IMR-90 (cell line): ENCODE measurements at regions not wholly inside any gene's neighbourhood (a gene's known extent, or its start where the extent isn't known, plus 50 kb on each side); places are given as distances from the start of the nearest gene placed in this dataset.

Source experiments
- ATAC-seq: fragments of 200-7000 bp; cut with Tn5 transposase; 2 replicates; pipeline ENCODE4 v1.9.1; 2020; ENCODE audit warnings: low read depth, mild to moderate bottlenecking, moderate library complexity
- BruUV-seq: library from RNA; stranded (reverse); fragments of 400-500 nt; replicated peaks from 2 replicates; lab custom pipeline; 2021; lab: Mats Ljungman, UMichigan
- CTCF ChIA-PET: fragments of 300-600 bp; formaldehyde crosslinking; extraction: SDS; loops from one replicate; lab custom pipeline; 2021; ENCODE audit warnings: antibody characterized with exemption; lab: Yijun Ruan, JAX
- POLR2A ChIA-PET: fragments of 300-600 bp; sonication (Branson Sonifier 250); formaldehyde crosslinking; loops from one replicate; lab custom pipeline; 2022; ENCODE audit warnings: antibody characterized with exemption; ENCODE audit not compliant: unreplicated experiment; lab: Charles Lee
- DNase-seq: peaks from one replicate; pipeline ENCODE4 v3.0.0; 2013
- H2AFZ ChIP-seq: replicated peaks from 2 replicates; pipeline ENCODE3; 2013; ENCODE audit warnings: low read length, mild to moderate bottlenecking; ENCODE audit not compliant: poor library complexity
- H2AK5ac ChIP-seq: 2 replicates; pipeline ENCODE4 v1.6.1; 2013; ENCODE audit warnings: low read depth, low read length, inconsistent platforms
- H2AK9ac ChIP-seq: replicated peaks from 2 replicates; pipeline ENCODE3; 2013; ENCODE audit warnings: mild to moderate bottlenecking, low read depth, low read length, moderate library complexity; ENCODE audit not compliant: poor library complexity
- H2BK120ac ChIP-seq: 2 replicates; pipeline ENCODE4 v1.6.1; 2013; ENCODE audit warnings: low read depth, low read length, inconsistent platforms
- H2BK15ac ChIP-seq: 3 replicates; pipeline ENCODE4 v1.6.1; 2013; ENCODE audit warnings: low read depth, low read length, inconsistent platforms
- H2BK20ac ChIP-seq: 2 replicates; pipeline ENCODE4 v1.6.1; 2013; ENCODE audit warnings: low read depth, mild to moderate bottlenecking, inconsistent platforms, low read length, moderate library complexity
- H2BK5ac ChIP-seq: 2 replicates; pipeline ENCODE4 v1.6.1; 2013; ENCODE audit warnings: mild to moderate bottlenecking, low read depth, low read length, inconsistent platforms; ENCODE audit not compliant: poor library complexity, severe bottlenecking
- H3K14ac ChIP-seq: replicated peaks from 2 replicates; pipeline ENCODE4 v1.6.1; 2013; ENCODE audit warnings: low read depth, low read length, inconsistent platforms
- H3K18ac ChIP-seq: 2 replicates; pipeline ENCODE4 v1.6.1; 2013; ENCODE audit warnings: low read depth, low read length, control low read depth
- H3K23ac ChIP-seq: 2 replicates; pipeline ENCODE4 v1.6.1; 2013; ENCODE audit warnings: low read depth, low read length, inconsistent platforms
- H3K27ac ChIP-seq: 2 replicates; pipeline ENCODE4 v1.5.1; 2013; ENCODE audit warnings: mild to moderate bottlenecking, control low read depth, low read length; ENCODE audit not compliant: insufficient read depth
- H3K27me3 ChIP-seq: 2 replicates; pipeline ENCODE4 v1.6.1; 2013; ENCODE audit warnings: low read length; ENCODE audit not compliant: control insufficient read depth, insufficient read depth
- H3K36me3 ChIP-seq: 2 replicates; pipeline ENCODE4 v1.6.1; 2013; ENCODE audit warnings: low read length, mixed read lengths; ENCODE audit not compliant: control insufficient read depth, insufficient read depth
- H3K4ac ChIP-seq: 2 replicates; pipeline ENCODE4 v1.6.1; 2013; ENCODE audit warnings: low read depth, low read length, inconsistent platforms
- H3K4me1 ChIP-seq: 2 replicates; pipeline ENCODE4 v1.6.1; 2013; ENCODE audit warnings: low read length, mixed read lengths; ENCODE audit not compliant: control insufficient read depth, insufficient read depth
- H3K4me2 ChIP-seq: 2 replicates; pipeline ENCODE4 v1.6.1; 2013; ENCODE audit warnings: low read depth, mild to moderate bottlenecking, control low read depth, low read length, moderate library complexity
- H3K4me3 ChIP-seq: 2 replicates; pipeline ENCODE4 v1.5.1; 2013; ENCODE audit warnings: low read depth, mild to moderate bottlenecking, control low read depth, low read length, moderate library complexity; ENCODE audit not compliant: insufficient read depth
- H3K56ac ChIP-seq: 2 replicates; pipeline ENCODE4 v1.6.1; 2013; ENCODE audit warnings: low read length, inconsistent platforms; ENCODE audit not compliant: insufficient read depth; ENCODE audit errors: extremely low read depth
- H3K79me1 ChIP-seq, 2 experiments: 2 replicates each; pipeline ENCODE4 v1.6.1; 2013; ENCODE audit warnings: low read length in 2 of 2, inconsistent platforms in 1 of 2, low read depth in 1 of 2
- H3K9ac ChIP-seq: 2 replicates; pipeline ENCODE4 v1.6.1; 2013; ENCODE audit warnings: low read depth, low read length, control low read depth
- H3K9me1 ChIP-seq: 2 replicates; pipeline ENCODE4 v1.6.1; 2013; ENCODE audit warnings: low read length, inconsistent platforms; ENCODE audit not compliant: insufficient read depth
- H3K9me3 ChIP-seq: 2 replicates; pipeline ENCODE4 v1.6.1; 2013; ENCODE audit warnings: low read length; ENCODE audit not compliant: control insufficient read depth, insufficient read depth
- H4K20me1 ChIP-seq: 2 replicates; pipeline ENCODE4 v1.6.1; 2013; ENCODE audit warnings: low read length, inconsistent platforms; ENCODE audit not compliant: insufficient read depth
- H4K5ac ChIP-seq: 2 replicates; pipeline ENCODE4 v1.6.1; 2013; ENCODE audit warnings: mild to moderate bottlenecking, low read depth, low read length, control low read depth
- H4K8ac ChIP-seq, 2 experiments: 2 replicates each; pipeline ENCODE4 v1.6.1; 2013; ENCODE audit warnings: low read depth in 2 of 2, low read length in 2 of 2, control low read depth in 1 of 2, inconsistent platforms in 1 of 2
- H4K91ac ChIP-seq: 2 replicates; pipeline ENCODE4 v1.6.1; 2013; ENCODE audit warnings: low read depth, low read length, inconsistent platforms; ENCODE audit not compliant: insufficient read depth
- BHLHE40 ChIP-seq: fragments of 150-350 bp; IDR thresholded peaks from 2 replicates; pipeline ENCODE4 v1.6.1; 2016; ENCODE audit warnings: mild to moderate bottlenecking, low read depth, low read length
- CEBPB ChIP-seq: IDR thresholded peaks from 2 replicates; pipeline ENCODE4 v1.6.1; 2012; ENCODE audit warnings: low read depth, low read length, improper control_type of control experiment
- CHD1 ChIP-seq: IDR thresholded peaks from 2 replicates; pipeline ENCODE4 v1.6.1; 2012; ENCODE audit warnings: low read depth, low read length, improper control_type of control experiment
- CTCF ChIP-seq: conservative IDR thresholded peaks from 2 replicates; pipeline ENCODE4 v1.5.1; 2012; ENCODE audit warnings: mild to moderate bottlenecking, low read depth, low read length, improper control_type of control experiment
- ELK1 ChIP-seq: fragments of 150-350 bp; IDR thresholded peaks from 2 replicates; pipeline ENCODE4 v1.6.1; 2016; ENCODE audit warnings: low read depth, mild to moderate bottlenecking, low read length, moderate library complexity, borderline replicate concordance
- FOS ChIP-seq: fragments of 150-350 bp; IDR thresholded peaks from 2 replicates; pipeline ENCODE4 v1.6.1; 2016; ENCODE audit warnings: low read depth, low read length
- MAFK ChIP-seq: IDR thresholded peaks from 2 replicates; pipeline ENCODE4 v1.6.1; 2012; ENCODE audit warnings: low read depth, low read length, improper control_type of control experiment
- MAZ ChIP-seq: IDR thresholded peaks from 2 replicates; pipeline ENCODE4 v1.6.1; 2012; ENCODE audit warnings: low read depth, mild to moderate bottlenecking, low read length, improper control_type of control experiment, moderate library complexity, borderline replicate concordance
- MXI1 ChIP-seq: IDR thresholded peaks from 2 replicates; pipeline ENCODE4 v1.6.1; 2012; ENCODE audit warnings: low read depth, mild to moderate bottlenecking, low read length, moderate library complexity, borderline replicate concordance
- NFE2L2 ChIP-seq: fragments of 150-350 bp; IDR thresholded peaks from 2 replicates; pipeline ENCODE4 v1.6.1; 2016; ENCODE audit warnings: low read depth, mild to moderate bottlenecking, low read length
- POLR2A ChIP-seq: IDR thresholded peaks from 2 replicates; pipeline ENCODE4 v1.6.1; 2012; ENCODE audit warnings: mild to moderate bottlenecking, low read depth, low read length
- RAD21 ChIP-seq: IDR thresholded peaks from 2 replicates; pipeline ENCODE4 v1.6.1; 2012; ENCODE audit warnings: low read length, improper control_type of control experiment
- RCOR1 ChIP-seq: IDR thresholded peaks from 2 replicates; pipeline ENCODE4 v1.6.1; 2012; ENCODE audit warnings: mild to moderate bottlenecking, low read length, improper control_type of control experiment; ENCODE audit not compliant: insufficient replicate concordance
- RFX5 ChIP-seq: IDR thresholded peaks from 2 replicates; pipeline ENCODE4 v1.8.0; 2012; ENCODE audit warnings: low read depth, mild to moderate bottlenecking, low read length, moderate library complexity
- SMC3 ChIP-seq: fragments of 150-350 bp; IDR thresholded peaks from 2 replicates; pipeline ENCODE4 v1.6.1; 2016; ENCODE audit warnings: low read depth, mild to moderate bottlenecking, antibody characterized with exemption, low read length, moderate library complexity
- USF2 ChIP-seq: fragments of 150-350 bp; IDR thresholded peaks from 2 replicates; pipeline ENCODE4 v1.6.1; 2017; ENCODE audit warnings: mild to moderate bottlenecking, antibody characterized with exemption, low read length, low read depth
- WGBS, 2 experiments: methylation state at CpG; one replicate each; pipeline versions ENCODE4 v1.1.5 to v1.1.7; 2013; ENCODE audit warnings: missing lambda C conversion rate in 2 of 2; ENCODE audit not compliant: insufficient read length in 1 of 2; ENCODE audit errors: extremely low coverage in 2 of 2; 5-methylcytosine and 5-hydroxymethylcytosine counted together
- dilution Hi-C: fragments of 300-500 bp; cut with HindIII; formaldehyde crosslinking; loops from one replicate; pipeline ENCODE4 v1.14.3; 2018; ENCODE audit warnings: low sequenced_read_pairs; ENCODE audit not compliant: unreplicated experiment
- in situ Hi-C: fragments of 300-500 bp; cut with MboI; formaldehyde crosslinking; loops from 3 replicates; pipeline ENCODE4 v1.14.3; 2019; ENCODE audit warnings: low sequenced_read_pairs, inconsistent platforms, mixed read lengths
- intact Hi-C: fragments of 100-400 bp; cut with micrococcal nuclease; formaldehyde crosslinking; loops from 2 replicates; pipeline ENCODE4 v1.10.0; 2022

GRCh38 chr4:24405341-24405740 is 179.0 kb downstream of the DHX15 start:
- H2BK120ac ChIP-seq, result no peak overlapping the region
- CTCF ChIA-PET, result no interaction called here
- H3K9me3 ChIP-seq, result no peaks in the 10 kb centered on the region
- no peaks in the 10 kb centered on the region for H4K20me1 ChIP-seq
- in situ Hi-C loops (loop anchor here (25.0 kb wide), 1 partner anchor 718 kb away; no protein-coding TSS in a partner anchor), intact Hi-C loops (no loop called here), dilution Hi-C loops (no loop called here)
- H4K8ac ChIP-seq, result no peak overlapping the region
- no peak overlapping the region for H3K23ac ChIP-seq
- no peaks in the 10 kb centered on the region for H3K9me1 ChIP-seq
- H2BK20ac ChIP-seq, result no peak overlapping the region
- H2AK9ac ChIP-seq, result no peak overlapping the region
- no peak overlapping the region for H3K9ac ChIP-seq
- no peak overlapping the region for H2AK5ac ChIP-seq
- no peak overlapping the region for H3K14ac ChIP-seq
- no peak overlapping the region for H4K91ac ChIP-seq
- POLR2A ChIA-PET, result no interaction called here
- H4K5ac ChIP-seq, result no peak overlapping the region
- H3K27ac ChIP-seq, result no peak overlapping the region
- no peak overlapping the region for H3K18ac ChIP-seq
- TF ChIP-seq USF2 (no peak), CHD1 (no peak), RFX5 (no peak), NFE2L2 (no peak), MXI1 (no peak), ELK1 (no peak), CEBPB (no peak), BHLHE40 (no peak), MAFK (no peak), MAZ (no peak), RAD21 (no peak), CTCF (no peak), POLR2A (no peak), RCOR1 (no peak), SMC3 (no peak), FOS (no peak)
- no peak for DNase-seq
- no peaks in the 10 kb centered on the region for H3K79me1 ChIP-seq
- no peak overlapping the region for H3K4ac ChIP-seq
- H3K4me3 ChIP-seq, result no peak overlapping the region
- H3K27me3 ChIP-seq, result peaks cover 2% of the 10 kb centered on the region; the same call in 1 of the 2 replicates
- no peaks in the 10 kb centered on the region for H3K4me1 ChIP-seq
- H2BK15ac ChIP-seq, result no peak overlapping the region
- no peak overlapping the region for H2AFZ ChIP-seq
- H3K36me3 ChIP-seq, result no peaks in the 10 kb centered on the region
- H2BK5ac ChIP-seq, result no peak overlapping the region
- H3K4me2 ChIP-seq, result no peak overlapping the region
- no CpG with 5 or more reads among the region's 5 CpGs for WGBS, 2 experiments
- no TSS peak for BruUV-seq
- ATAC-seq, result no peak
- no peak overlapping the region for H3K56ac ChIP-seq
